Lower leg skin (tissue), 3 donors: ENCODE measurements at regions not wholly inside any gene's neighbourhood (a gene's known extent, or its start where the extent isn't known, plus 50 kb on each side); places are given as distances from the start of the nearest gene placed in this dataset.

Source experiments
- POLR2A ChIP-seq, 2 donors: fragments of 450-650 bp; IDR thresholded peaks; one replicate each; pipeline ENCODE4 v1.6.1; 2016 to 2017; ENCODE audit warnings: antibody characterized with exemption in 2 of 2, mild to moderate bottlenecking in 1 of 2, moderate library complexity in 1 of 2
- TF ChIP-seq, protein P1 (sequence below), 3 donors: fragments of 450-650 bp; IDR thresholded peaks; one replicate each; pipeline ENCODE4 v1.5.1; 2016; ENCODE audit warnings: antibody characterized with exemption in 3 of 3, mild to moderate bottlenecking in 3 of 3, moderate library complexity in 2 of 3

DNA sequence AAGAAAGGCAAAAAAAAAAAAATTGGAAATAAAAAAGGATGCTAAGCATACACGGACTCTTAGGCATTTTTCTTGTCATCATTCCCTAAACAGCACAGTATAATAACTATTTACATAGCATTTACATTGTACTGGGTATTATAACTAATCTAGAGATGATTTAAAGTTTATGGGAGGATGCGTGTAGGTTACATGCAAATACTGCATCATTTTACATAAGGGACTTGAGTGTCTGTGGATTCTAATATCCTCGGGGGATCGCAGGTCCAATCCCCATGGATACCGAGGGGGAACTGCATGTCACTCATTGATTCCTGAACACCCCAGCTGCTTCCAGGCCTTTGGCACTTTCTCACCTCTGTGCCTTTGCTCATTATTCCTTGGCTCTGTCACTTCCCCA is 57.8 kb upstream of the SIPA1L2 start:
- TF ChIP-seq, protein P1, sequence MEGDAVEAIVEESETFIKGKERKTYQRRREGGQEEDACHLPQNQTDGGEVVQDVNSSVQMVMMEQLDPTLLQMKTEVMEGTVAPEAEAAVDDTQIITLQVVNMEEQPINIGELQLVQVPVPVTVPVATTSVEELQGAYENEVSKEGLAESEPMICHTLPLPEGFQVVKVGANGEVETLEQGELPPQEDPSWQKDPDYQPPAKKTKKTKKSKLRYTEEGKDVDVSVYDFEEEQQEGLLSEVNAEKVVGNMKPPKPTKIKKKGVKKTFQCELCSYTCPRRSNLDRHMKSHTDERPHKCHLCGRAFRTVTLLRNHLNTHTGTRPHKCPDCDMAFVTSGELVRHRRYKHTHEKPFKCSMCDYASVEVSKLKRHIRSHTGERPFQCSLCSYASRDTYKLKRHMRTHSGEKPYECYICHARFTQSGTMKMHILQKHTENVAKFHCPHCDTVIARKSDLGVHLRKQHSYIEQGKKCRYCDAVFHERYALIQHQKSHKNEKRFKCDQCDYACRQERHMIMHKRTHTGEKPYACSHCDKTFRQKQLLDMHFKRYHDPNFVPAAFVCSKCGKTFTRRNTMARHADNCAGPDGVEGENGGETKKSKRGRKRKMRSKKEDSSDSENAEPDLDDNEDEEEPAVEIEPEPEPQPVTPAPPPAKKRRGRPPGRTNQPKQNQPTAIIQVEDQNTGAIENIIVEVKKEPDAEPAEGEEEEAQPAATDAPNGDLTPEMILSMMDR (IDR thresholded peaks at IDR 0.05): no peak
- TF ChIP-seq POLR2A (IDR thresholded peaks at IDR 0.05): no peak
